DMS53 (cell line): ENCODE measurements at regions not wholly inside any gene's neighbourhood (a gene's known extent, or its start where the extent isn't known, plus 50 kb on each side); places are given as distances from the start of the nearest gene placed in this dataset.

Experiments used
- DNase-seq: peaks from one replicate; lab custom pipeline; 2025; lab: John Stamatoyannopoulos, UW

DNA sequence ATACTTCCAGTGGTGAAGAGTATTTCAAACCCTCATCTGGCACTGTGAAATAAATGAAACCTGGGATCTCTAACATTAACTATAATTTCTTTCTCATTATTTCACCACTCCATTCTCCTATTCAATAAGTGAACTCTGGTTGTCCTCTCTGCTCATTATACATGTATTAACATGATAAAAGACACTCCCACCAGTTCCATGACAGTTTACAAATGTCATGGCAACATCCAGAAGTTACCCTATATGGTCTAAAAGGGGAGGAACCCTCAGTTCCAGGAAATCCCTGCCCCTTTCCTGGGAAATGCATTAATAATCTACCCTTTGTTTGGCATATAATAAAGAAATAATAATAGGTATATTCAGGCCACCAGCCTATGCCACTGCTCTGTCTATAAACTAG is 62.7 kb upstream of the BRINP3 start:
- DNase-seq, result peak; percentile 4

DNA sequence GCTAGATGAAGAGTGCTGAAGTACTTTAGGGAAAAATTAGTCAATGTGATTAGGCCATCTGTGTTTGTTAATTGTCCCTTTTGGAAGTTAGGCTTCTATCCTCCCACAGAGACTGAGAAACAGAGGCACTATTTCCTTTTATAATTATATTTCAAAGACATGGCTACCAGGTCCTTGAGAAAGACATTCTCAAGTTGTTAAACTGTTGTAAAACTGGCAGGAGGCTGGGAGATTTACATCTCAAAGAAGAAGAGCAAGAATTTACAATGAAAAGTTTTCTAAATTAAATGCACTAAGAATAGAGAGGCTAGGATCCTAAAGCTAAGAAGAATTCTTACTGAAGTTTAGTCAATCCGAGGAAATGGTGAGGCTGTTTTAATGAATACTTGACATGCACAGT is 74.0 kb upstream of the BRINP3 start:
- no peak for DNase-seq

DNA sequence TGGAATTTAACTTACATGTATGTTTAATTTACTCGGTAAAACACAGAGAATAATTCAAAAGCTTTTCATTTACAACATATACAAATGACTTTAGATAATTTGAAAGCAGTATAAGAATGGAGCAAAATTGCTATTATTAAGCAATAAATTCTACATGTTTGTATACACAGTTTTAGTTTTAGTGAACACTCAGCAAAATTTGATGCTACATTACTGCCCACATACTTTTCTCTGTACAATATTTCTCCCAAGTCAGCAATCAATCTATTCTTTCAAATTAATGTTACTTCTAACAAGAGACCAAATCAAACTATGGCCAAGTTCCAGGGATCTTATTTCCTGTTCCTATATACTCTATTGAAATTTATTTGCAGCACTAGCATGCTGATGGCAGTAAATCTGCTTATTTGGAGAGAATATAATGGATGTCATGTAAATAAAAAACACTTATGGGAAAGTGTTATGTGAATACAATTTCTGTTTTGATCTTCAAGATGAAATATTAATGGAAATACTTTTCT is 82.6 kb upstream of the BRINP3 start:
- DNase-seq, result no peak

DNA sequence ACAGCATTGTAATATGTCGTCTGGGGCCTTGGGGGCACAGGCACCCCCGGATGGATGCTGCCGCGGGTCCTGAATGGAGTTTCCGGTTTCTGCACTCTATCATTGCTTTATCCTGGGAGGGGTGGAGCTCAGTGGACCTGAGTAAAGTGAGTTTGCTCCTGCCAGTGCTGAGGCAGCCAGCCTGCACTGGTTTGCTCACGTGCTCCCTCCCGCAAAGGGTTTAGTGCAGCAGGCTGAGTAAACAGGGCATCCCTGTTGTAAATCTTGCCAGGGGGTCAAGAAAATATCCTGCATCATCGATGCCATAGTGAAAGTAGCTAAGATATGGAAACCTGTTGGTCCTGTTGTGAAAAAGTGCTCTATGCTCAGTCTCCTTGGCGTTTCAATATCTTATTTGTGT is 85.6 kb upstream of the BRINP3 start:
- peak; percentile 19 for DNase-seq

DNA sequence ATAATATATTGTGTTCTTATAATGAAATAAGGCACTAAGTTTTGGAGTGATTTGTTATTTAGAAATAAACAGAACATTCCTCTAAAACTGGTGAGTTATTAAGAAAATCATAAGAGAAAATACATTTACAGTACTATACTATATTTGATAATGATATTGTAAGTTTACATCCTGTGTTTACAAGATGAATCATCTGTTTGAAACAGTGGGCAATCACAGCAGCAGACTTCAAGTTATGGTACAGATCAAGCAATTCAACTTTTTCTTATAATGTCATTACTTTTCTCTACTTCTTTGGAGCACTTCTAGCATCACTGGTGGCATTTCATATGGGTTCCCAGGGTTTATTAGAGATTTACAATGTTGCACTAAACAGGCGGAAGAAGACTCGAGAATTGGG is 86.5 kb upstream of the BRINP3 start:
- DNase-seq, result peak; percentile 48

DNA sequence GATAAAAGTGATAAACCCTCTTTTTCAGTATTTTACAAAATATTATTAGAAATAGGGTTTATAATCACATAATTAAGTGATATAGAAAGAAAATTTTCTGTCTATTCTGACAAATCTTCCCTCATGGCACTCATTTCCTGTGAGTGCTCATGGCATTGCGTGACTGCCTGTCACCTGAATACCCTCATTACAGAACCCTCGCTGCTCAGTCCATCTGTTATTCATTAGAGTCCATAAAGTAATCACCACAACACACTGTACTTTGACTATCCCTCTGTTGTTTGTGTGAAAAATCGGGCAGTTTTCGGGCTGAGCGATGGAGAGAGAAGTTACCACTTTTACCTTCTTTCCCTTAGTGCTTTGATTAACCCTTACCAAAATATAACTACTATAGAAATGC is 100.4 kb upstream of the BRINP3 start:
- no peak for DNase-seq

DNA sequence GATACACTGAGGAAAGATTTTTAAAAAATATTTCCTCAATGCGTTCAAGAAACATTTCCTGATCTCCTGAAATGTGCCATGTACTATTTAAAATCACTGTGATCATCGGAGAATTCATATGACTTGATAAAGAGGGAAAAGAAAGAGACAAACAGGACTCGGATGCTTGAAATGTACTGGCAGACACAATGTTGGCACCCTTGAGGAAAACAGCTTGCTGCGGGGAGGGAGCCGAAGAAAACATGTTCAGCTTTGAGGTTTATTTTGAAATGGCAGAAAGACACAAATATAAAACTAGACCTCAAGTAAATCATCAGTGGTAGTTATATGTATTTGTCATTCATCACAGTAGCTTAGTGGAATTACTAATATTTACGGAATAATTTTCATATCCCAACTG is 100.9 kb upstream of the BRINP3 start:
- DNase-seq, result no peak

DNA sequence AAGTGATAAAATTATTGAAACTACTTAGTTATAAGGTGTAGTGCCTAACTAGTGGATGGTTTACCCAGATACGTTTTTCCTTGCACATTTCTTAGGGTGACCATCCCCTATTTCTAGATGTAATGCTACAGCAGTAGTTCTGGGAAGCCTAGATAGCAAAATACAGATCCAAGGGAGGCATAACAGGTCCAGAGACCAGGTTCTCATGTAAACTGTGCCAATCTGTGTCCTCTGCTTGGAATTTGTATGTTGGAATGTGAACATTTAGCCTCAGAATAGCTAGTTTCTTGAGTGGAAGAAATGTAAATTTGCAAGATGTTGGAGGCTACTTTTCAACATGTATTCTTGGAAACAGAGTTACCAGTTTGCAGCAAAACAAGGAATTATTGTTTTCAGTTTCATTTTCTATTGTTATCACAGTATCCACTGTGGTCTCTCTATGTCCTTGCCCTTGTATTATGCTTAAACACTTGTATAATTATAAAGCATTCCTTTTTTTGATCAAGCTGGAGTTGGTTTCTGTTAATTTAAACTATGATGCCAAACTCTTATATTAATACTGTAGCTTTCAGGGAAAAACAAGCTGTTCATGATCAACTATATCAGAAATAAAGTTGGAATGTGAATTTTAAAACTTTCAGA is 102.0 kb upstream of the BRINP3 start:
- DNase-seq, result no peak

DNA sequence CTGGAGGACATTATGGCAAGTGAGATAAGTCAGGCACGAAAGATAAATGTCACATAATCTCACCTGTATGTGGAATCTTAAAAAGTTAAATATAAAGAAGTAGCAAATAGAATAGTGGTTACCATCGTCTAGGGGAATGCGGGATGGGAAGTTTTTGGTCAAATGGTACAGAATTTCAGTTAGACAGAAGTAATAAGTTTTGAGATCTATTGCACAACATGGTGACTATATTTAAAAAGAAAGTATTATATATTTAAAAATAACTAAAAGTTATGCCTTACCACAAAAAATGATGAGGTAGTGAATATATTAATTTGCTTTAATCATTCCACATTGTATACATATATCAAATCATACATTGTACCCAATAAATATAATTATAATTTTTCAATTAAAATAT is 106.2 kb upstream of the BRINP3 start:
- no peak for DNase-seq

DNA sequence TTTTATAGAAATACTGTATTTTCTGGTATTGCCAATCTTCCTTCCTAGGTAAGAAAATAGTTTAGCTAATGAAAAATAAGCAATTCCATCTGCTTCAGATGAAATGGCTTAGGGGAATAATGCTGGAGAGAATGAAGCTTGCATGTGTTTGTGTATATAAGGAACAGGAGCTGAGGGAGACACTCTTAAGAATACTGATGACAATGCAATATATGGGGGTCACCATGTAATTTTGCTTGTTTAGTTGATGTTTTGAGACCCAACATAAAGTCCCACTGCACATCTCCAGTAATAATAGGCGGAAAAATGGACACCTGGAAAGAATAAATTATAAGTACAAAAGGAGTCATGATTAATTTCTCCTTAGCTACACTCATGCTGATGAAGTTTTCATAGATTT is 110.8 kb upstream of the BRINP3 start:
- DNase-seq, result no peak

DNA sequence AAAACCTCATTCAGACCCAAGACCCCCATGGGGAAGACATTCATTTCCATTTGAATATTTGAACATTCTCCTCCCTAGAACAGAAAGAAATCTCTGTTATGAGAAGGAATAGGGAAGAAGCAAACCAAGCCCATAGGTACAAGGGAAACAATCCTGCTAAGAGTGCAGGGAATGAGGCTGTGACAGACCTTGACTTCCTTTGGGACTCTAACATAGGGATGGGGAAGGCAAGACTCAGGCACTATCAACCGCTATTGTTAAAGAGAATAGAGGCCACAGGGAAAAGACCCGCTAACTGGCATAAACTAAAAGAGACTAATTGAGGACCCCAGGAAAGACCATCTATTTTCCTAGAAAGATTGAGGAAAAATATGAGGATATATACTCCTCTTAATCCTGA is 117.8 kb upstream of the BRINP3 start:
- DNase-seq, result no peak

DNA sequence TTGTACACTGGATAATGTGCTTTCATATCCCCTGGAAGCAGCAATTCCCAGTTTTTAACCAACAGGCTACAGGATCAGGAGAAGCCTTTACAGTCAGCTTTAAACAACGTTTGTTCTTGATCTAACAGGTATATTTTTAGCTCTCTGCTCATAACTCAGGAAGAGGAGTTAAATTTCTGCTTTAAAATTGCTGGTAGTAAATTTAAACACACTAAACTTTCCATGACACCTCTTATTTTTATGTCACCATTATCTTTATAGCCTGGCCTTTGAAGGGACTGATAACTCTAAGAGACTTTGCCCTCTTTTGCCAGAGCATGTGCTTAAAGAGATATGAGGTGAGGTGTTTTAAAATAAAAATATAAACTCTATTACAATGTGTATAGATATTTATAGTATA is 119.6 kb upstream of the BRINP3 start:
- no peak for DNase-seq

DNA sequence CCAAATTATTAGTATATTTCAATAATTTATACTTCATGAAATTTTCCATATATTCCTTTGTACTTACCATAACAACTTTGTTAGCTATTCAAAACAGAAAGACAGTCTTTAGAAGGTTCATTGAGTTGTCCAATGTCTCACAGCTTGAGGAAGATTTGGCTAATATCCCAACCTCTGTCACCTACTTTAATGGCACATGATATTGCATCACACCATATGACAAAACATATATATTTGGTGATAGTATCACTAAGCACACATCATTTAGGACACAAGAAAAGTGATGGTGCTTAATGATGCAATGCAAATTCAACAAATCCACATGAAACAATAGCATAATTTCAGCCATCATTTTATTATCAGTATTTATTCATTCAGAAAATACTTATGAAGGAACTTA is 122.0 kb upstream of the BRINP3 start:
- no peak for DNase-seq

DNA sequence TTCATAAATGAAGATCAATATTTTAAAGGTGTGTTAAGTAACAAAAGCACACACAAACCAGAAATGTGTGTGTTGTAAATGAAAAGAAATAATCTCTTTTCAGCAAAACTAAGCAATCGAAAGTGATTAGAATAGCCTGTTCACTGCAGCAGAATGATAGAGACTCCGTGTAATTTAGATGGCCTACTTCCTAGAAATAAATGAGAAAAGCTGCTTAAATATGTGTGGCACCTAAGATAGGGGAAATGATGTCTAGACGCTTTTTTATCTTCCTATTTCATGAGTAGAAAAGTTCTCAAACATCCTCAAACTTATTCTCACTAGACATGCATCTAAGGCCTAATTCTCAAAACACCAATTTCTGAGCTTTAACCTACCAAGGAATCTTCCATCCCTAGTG is 124.7 kb upstream of the BRINP3 start:
- DNase-seq, result no peak

DNA sequence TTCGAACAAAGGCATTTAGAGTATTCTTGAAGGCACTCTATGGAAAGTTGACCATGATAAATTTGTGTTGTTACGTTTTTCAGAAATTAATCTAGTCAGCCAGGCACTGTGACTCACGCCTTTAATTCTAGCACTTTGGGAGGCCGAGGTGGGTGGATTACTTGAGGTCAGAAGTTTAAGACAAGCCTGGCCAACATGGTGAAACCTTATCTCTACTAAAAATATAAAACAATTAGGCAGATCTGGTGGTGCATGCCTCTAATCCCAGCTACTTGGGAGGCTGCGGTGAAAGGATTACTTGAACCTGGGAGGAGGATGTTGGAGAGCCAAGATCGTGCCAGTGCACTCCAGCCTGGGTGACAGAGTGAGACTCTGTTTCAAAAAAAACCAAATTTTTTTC is 130.6 kb upstream of the BRINP3 start:
- no peak for DNase-seq

DNA sequence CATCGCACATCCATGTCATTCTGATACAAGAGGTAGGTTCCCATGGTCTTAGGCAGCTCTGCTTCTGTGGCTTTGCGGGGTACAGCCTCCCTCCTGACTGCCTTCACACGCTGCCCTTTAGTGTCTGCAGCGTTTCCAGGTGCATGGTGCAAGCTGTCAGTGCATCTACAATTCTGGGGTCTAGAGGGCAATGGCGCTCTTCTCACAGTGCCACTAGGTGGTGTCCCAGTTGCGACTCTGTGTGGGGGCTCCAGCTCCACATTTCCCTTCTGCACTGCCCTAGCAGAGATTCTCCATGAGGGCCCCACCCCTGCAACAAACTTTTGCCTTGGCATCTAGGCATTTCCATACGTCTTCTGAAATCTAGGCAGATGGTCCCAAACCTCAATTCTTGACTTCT is 138.2 kb upstream of the BRINP3 start:
- DNase-seq, result peak; percentile 5

DNA sequence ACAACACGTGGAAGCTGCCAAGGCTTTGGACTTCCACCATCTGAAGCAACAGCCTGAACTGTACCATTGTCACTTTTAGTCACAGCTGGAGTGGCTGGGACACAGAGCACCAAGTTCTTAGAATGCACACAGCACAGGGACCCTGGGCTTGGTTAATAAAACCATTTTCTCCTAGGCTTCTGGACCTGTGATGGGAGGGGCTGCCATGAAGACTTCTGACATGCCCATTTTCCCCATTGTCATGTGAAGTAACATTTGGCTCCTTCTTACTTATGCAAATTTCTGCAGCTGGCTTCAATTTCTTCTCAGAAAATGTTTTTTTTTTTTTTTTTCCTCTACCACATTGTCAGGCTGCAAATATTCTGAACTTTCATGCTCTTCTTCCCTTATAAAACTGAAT is 138.6 kb upstream of the BRINP3 start:
- DNase-seq, result no peak

DNA sequence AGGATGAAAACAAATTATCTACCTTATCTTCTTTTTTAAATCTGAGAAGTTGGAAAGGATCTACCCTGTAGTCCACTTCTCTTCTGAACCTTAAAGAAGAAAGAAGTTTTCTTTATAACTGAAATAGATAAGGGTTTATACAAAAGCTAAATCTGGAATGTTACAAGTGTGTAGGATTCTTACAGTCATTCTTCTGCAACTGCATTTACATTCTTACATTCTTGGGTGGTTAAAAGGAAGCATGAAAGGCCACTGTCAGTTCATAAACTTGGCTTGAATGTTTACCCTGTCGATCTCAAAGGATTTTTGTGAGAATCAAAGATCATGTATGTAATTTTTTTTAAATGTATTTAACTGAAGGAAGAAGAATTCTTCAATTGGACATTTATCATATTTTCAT is 142.1 kb upstream of the BRINP3 start:
- DNase-seq, result no peak

DNA sequence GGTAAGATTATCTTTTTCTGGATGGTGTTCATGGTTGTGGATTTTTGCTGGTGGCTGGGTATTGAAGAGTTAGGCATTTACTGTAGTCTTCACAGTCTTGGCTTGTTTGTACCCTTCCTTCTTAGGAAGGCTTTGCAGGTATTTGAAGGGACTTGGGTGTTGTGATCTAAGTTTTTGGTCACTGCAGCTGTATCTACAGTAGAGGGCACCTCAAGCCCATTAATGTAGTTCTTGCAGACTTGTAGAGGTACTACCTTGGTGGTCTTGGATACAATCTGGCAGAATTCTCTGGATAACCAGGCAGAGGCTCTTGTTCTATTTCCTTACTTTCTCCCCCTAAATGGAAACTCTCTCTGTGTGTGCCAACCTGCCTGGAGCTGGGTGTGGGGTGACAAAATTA is 155.8 kb upstream of the BRINP3 start:
- DNase-seq, result peak; percentile 3

DNA sequence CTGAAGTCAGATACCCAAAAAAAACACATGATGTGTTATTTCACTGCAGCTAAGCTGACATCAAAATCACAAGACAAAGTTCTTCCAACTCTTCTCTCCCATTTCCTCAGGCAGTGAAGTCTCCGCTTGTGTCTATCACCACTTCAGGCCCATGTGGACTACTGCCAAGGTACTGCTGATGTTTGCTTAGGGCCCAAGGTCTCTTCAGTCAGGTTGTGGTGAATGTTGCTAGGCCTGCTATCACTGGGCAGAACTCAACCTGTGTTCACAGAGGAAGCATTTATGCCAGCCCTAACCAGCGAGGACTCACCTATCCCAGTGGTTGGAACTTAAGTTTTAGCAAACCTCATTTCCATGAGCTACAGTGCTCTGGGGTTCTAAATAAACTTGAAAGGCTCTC is 156.5 kb upstream of the BRINP3 start:
- DNase-seq, result no peak

DNA sequence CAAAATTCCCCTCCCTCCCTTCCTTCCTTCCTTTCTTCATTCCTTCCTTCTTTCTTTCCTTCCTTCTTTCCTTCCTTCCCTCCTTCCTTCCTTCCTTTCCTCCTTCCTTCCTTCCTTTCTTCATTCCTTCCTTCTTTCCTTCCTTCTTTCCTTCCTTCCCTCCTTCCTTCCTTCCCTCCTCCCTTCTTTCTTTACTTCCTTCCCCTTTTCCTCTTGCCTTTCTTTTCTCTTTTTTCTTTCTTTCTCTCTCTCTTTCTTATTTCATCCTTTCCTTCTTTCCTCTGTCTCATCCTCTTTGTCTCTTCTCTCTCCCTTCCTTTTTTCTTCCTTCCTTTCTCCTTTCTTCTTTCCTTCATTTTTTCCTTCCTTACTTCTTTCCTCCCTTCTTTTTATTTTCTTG is 171.9 kb upstream of the BRINP3 start:
- no peak for DNase-seq

DNA sequence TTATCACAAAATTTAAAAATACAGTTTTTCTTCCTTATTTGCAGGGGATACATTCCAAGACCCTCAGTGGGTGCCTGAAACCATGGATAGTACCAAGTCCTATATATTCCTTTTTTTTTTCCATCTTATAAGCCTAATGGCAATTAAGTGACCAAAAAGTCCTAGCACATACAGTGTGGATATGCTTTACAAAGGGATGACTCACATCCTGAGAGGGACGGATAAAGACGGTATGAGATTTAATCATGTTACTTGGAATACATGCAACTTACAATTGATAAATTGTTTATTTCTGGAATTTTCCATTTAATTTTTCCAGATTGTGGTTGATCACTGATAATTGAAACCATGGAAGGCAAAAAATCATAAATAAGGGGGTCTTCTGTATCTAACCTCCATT is 181.2 kb upstream of the BRINP3 start:
- peak; percentile 27 for DNase-seq

DNA sequence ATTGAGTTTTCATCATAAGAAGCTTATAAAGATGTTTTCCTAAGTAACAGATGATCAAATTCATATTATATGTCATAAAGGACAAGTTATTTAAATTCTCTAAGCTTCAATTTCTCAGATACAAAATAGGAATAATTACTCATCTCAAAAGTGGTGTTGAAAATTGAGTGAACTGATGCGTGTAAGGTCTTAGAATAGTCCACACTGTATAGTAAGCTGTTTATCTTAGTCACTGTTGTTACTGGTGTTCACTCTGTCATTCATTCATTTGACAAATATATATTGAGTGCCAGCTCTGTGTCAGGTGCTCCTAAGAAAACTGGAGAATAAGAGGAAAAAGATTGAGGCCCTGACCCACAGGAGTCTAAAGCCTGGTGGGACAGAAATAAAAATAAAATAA is 186.3 kb upstream of the BRINP3 start:
- DNase-seq, result no peak

DNA sequence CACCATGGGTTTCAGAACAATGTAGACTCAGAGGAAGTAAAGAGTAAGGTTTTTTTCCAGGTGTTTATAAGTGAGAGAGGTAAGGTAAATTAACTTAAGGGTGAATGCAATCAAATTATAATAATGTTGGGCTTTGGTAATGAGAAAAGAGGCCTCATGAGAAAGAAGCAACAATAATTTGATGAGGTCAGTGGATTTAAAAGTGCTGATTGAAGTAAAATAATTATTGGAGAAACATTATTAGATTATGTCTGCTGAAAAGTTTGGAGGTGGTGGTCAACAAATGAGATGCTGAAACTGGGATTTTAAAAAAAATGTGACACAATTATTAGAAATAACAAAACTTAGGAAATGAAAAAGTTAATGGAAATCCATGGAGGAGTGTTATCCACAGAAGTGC is 187.4 kb upstream of the BRINP3 start:
- DNase-seq, result no peak

DNA sequence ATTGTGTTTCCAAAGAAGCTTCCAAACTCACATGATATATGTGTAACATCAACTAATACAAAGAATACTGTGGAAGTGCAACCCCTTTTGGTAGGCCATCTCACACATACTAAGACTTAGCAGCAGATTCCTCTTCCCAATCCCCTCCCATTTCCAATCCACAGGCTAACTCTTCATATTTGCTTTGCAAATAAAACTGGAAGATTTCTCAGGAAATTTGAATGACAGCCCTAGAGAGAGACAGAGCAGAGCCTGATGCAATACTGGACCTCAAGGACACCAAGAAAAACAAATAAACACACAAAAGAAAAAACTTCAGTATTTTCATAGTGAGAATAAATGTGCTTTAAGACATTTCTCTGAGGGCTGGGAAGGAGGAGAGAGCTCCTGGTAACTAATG is 190.2 kb upstream of the BRINP3 start:
- peak; percentile 31 for DNase-seq
